Natural killer cell treated with Interleukin-12 subunit alpha and Interleukin-12 subunit beta and Interleukin-15 and Interleukin-18, amount 100 ng/mL, for 72 hours (primary cell): ENCODE measurements at regions not wholly inside any gene's neighbourhood (a gene's known extent, or its start where the extent isn't known, plus 50 kb on each side); places are given as distances from the start of the nearest gene placed in this dataset.
A peak's percentile ranks its signal among the peaks of the same experiment; 100 is the strongest.
"Not testable (repeated sequence)": the region's sequence is repeated elsewhere in the genome, so short reads cannot be mapped to it uniquely, and the experiment has no call there.

Experiments
- ATAC-seq, 2 donors: fragments of 150-1000 bp; cut with Tn5 transposase in 1 of 2; sonication (Bioruptor Pico), chemical (Tn5 transposase) in 1 of 2; 2 replicates each; pipeline ENCODE4 v1.10.0; 2021
- DNase-seq: peaks from one replicate; pipeline ENCODE4 v3.0.0; 2022; ENCODE audit warnings: low spot score
- H3K27ac Mint-ChIP-seq, 2 donors: 1 replicate in 1 of 2; 2 replicates in 1 of 2; pipeline ENCODE4 v1.8.0; 2022; ENCODE audit warnings: mixed read lengths in 2 of 2, mild to moderate bottlenecking in 1 of 2, moderate library complexity in 1 of 2
- H3K27me3 Mint-ChIP-seq, 2 donors: 1 replicate in 1 of 2; 2 replicates in 1 of 2; pipeline ENCODE4 v1.8.0; 2022; ENCODE audit warnings: mixed read lengths in 2 of 2
- H3K36me3 Mint-ChIP-seq: one replicate; pipeline ENCODE4 v1.8.0; 2022; ENCODE audit warnings: mixed read lengths
- H3K4me1 Mint-ChIP-seq, 2 donors: 1 replicate in 1 of 2; 2 replicates in 1 of 2; pipeline ENCODE4 v1.8.0; 2022; ENCODE audit warnings: low read depth in 2 of 2, mixed read lengths in 2 of 2, mild to moderate bottlenecking in 1 of 2
- H3K4me3 Mint-ChIP-seq: one replicate; pipeline ENCODE4 v1.8.0; 2022; ENCODE audit warnings: mixed read lengths
- H3K9me3 Mint-ChIP-seq: 2 replicates; pipeline ENCODE4 v1.8.0; 2022; ENCODE audit warnings: mixed read lengths

DNA sequence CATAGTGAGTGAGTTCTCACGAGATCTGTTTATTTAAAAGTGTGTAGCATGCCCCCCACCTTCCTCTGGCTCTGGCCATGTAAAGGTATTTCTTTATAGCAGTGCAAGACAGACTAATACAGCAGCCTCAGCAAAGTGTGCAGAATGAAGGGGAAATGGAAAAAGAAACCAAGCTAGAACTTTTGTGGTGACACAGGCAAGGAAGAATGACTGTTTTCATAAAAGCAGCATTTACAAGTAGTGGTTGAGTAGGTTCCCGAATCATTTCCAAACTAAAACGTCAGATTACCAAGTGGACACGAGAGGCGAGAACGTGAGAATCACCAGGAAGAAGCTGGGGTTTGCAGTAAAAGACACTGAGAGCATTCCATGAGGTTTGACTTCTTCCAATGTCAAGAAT is 100.2 kb upstream of the AKAP13 start:
- Mint-ChIP-seq H3K27ac (no peak overlapping the region), H3K36me3 (no peaks in the 10 kb centered on the region), H3K9me3 (no peaks in the 10 kb centered on the region), H3K4me1 (peaks cover 0 to 3% of the 10 kb centered on the region in 2 donors), H3K27me3 (peaks cover 0 to 6% of the 10 kb centered on the region in 2 donors), H3K4me3 (no peak overlapping the region)
- DNase-seq, result no peak
- ATAC-seq, result no peak

DNA sequence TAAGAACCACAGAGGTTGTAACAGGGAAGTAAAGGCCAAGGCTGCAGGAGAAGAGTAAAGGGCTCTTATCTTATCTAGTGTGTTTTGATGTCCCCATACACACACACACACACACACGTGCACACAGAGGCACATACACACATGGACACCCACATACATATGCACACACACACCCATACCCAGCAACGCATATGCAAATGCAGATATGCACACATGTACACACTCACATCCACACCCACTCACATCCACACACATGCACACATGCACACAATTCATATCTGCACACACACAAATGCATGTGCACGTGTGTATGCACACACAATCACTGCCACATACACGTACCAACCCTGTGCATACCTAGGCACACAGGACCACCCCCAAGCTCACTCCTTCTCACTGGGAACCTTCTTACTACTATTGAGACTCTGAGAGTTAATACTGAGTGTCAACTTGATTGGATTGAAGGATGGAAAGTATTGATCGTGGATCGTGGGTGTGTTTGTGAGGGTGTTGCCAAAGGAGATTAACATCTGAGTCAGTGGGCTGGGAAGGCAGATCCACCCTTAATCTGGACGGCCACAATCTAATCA is 99.0 kb upstream of the AKAP13 start:
- Mint-ChIP-seq H3K36me3 (no peaks in the 10 kb centered on the region), H3K4me1 (peaks cover 0 to 3% of the 10 kb centered on the region in 2 donors), H3K9me3 (no peaks in the 10 kb centered on the region), H3K4me3 (no peak overlapping the region), H3K27ac (no peak overlapping the region), H3K27me3 (peaks cover 0 to 6% of the 10 kb centered on the region in 2 donors)
- no peak for ATAC-seq
- no peak for DNase-seq

GRCh38 chr15:85282504-85283115 is 97.8 kb upstream of the AKAP13 start:
- no peak for ATAC-seq
- no peak overlapping the region for H3K27ac Mint-ChIP-seq
- peaks cover 0 to 3% of the 10 kb centered on the region in 2 donors for H3K4me1 Mint-ChIP-seq
- H3K27me3 Mint-ChIP-seq, result peaks cover 0 to 12% of the 10 kb centered on the region in 2 donors
- no peaks in the 10 kb centered on the region for H3K9me3 Mint-ChIP-seq
- H3K4me3 Mint-ChIP-seq, result no peak overlapping the region
- no peak for DNase-seq
- H3K36me3 Mint-ChIP-seq, result no peaks in the 10 kb centered on the region

DNA sequence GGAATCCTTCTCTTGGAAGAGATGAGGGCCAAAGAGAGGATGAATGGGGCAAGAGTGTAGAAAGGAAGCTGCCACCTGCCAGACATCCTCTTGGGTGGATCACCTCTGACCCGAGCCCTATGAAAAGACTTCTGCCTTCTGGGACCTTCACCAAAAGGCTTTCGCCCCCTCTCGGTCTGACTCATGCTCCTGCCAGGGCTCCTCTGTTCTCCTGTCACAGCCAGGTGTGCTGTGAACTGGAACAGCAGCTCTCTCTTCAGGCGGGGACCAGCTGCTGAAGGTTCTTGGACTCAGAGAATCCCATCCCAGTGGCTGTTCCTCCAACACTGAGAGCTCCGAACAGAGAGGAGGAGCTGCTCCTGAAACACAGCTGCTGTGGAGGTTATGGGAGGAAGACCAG is 96.6 kb upstream of the AKAP13 start:
- H3K9me3 Mint-ChIP-seq, ATAC-seq, H3K27ac Mint-ChIP-seq, H3K4me1 Mint-ChIP-seq, H3K36me3 Mint-ChIP-seq, DNase-seq, H3K4me3 Mint-ChIP-seq: not testable (repeated sequence)
- H3K27me3 Mint-ChIP-seq, result peaks cover 0 to 12% of the 10 kb centered on the region in 2 donors

DNA sequence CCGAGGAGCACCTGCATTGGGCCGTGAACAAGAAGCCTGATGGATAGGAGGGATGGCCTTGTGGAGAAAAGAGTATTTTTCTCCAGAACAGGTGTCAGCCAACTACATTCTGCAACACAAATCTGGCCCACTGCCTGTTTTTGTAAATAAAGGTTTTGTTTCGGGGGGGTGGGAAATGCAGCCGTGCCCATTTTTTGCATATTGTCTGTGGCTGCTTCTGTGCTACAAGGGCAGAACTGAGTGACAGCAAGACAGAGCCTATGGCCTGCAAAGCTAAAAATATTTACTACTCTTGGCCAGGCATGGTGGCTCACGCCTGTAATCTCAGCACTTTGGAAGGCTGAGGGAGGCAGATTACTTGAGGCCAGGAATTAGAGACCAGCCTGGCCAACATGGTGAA is 95.9 kb upstream of the AKAP13 start:
- Mint-ChIP-seq H3K27me3 (peaks cover 5 to 12% of the 10 kb centered on the region in 2 donors), H3K4me1 (peaks cover 0 to 3% of the 10 kb centered on the region in 2 donors), H3K4me3 (no peak overlapping the region), H3K27ac (no peak overlapping the region), H3K36me3 (no peaks in the 10 kb centered on the region), H3K9me3 (no peaks in the 10 kb centered on the region)
- no peak for ATAC-seq
- DNase-seq, result no peak

DNA sequence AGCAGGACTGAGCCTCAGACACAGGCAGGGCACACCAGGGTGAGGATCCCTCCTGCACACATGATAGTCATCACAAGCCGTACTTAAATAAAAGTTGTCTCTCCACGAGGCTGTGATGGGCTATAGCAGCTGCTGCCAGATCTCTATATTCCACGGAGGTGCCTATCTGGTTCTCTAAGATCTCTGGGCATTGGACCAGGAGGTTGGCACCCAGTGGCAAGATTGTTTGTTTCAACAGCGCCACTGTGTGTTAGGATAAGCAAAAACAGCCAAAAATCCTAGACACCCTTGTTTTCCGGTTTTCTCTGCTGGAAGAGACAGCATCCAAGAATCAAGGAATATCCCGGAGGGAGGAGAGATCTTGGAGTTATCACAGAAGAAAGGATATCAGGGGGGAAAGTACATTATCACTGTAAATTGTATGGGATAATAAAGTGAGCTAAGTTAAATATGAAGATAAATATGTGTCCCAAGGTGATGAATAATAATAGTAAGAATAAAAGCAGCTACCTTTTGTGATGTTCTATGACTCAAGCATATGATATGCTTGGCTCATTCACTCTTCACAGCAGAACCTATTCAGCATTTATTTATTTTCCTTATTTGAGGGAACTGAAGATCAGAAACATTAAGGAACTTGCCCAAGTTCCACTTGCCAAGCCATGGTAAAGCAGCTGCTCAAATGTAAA is 90.6 kb upstream of the AKAP13 start:
- Mint-ChIP-seq H3K4me3 (no peak overlapping the region), H3K4me1 (no peaks in the 10 kb centered on the region), H3K27me3 (peaks cover 20 to 21% of the 10 kb centered on the region in 2 donors), H3K9me3 (no peaks in the 10 kb centered on the region), H3K36me3 (no peaks in the 10 kb centered on the region), H3K27ac (no peak overlapping the region)
- no peak for ATAC-seq
- no peak for DNase-seq

GRCh38 chr15:85292583-85292982 is 87.8 kb upstream of the AKAP13 start:
- DNase-seq, H3K4me3 Mint-ChIP-seq, H3K36me3 Mint-ChIP-seq, ATAC-seq, H3K9me3 Mint-ChIP-seq, H3K27ac Mint-ChIP-seq: not testable (repeated sequence)
- Mint-ChIP-seq H3K27me3 (peaks cover 16 to 20% of the 10 kb centered on the region in 2 donors), H3K4me1 (peaks cover 13 to 14% of the 10 kb centered on the region in 2 donors)

GRCh38 chr15:85296615-85297402 is 83.6 kb upstream of the AKAP13 start:
- peak overlapping the region in 1 of 2 donors; percentile 65 for H3K27ac Mint-ChIP-seq
- peak overlapping the region; percentile 13 for H3K4me3 Mint-ChIP-seq
- peaks cover 14% of the 10 kb centered on the region in 2 donors for H3K4me1 Mint-ChIP-seq

GRCh38 chr15:85297537-85297936 is 82.9 kb upstream of the AKAP13 start:
- Mint-ChIP-seq H3K27me3 (no peaks in the 10 kb centered on the region), H3K9me3 (no peaks in the 10 kb centered on the region), H3K4me3 (peak overlapping the region; percentile 13), H3K27ac (no peak overlapping the region), H3K36me3 (no peaks in the 10 kb centered on the region), H3K4me1 (peaks cover 14% of the 10 kb centered on the region in 2 donors)
- no peak for ATAC-seq
- DNase-seq, result no peak

More at GRCh38 chr15:85296615-85297402, 83.6 kb upstream of the AKAP13 start:
- DNase-seq (peak; percentile 70), ATAC-seq (peak; percentile 83 to 91)
- no peaks in the 10 kb centered on the region for H3K9me3 Mint-ChIP-seq
- H3K27me3 Mint-ChIP-seq, result peaks cover 0 to 3% of the 10 kb centered on the region in 2 donors
- H3K36me3 Mint-ChIP-seq, result no peaks in the 10 kb centered on the region

GRCh38 chr15:85298366-85298765 is 82.0 kb upstream of the AKAP13 start:
- H3K36me3 Mint-ChIP-seq, result no peaks in the 10 kb centered on the region
- DNase-seq, result no peak
- H3K9me3 Mint-ChIP-seq, result no peaks in the 10 kb centered on the region
- peaks cover 0 to 3% of the 10 kb centered on the region in 2 donors for H3K27me3 Mint-ChIP-seq
- H3K4me1 Mint-ChIP-seq, result peaks cover 14% of the 10 kb centered on the region in 2 donors
- ATAC-seq, result no peak
- H3K4me3 Mint-ChIP-seq, result no peak overlapping the region
- no peak overlapping the region for H3K27ac Mint-ChIP-seq

DNA sequence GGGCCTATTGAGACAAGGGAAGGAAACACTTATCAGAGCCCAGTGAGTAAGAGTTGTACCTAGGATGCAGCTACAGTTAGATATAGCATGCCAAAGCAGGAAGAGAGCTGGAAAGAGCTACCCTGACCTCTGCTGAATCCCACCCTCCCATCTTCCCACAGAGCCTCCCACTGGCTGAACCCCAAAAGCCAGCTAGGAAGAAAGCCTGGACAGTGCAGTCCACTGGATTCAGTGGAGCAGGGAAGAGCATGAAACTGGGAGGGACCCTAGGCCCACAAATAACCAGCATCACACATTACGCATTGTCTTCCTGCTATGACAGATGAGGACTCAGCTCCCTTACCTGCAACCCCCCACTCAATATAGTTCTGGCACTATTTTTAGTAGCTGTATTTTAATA is 81.5 kb upstream of the AKAP13 start:
- Mint-ChIP-seq H3K4me1 (peaks cover 14% of the 10 kb centered on the region in 2 donors), H3K27ac (no peak overlapping the region), H3K4me3 (no peak overlapping the region), H3K27me3 (peaks cover 0 to 3% of the 10 kb centered on the region in 2 donors), H3K36me3 (no peaks in the 10 kb centered on the region), H3K9me3 (no peaks in the 10 kb centered on the region)
- DNase-seq (no peak), ATAC-seq (no peak)

- Mint-ChIP-seq H3K9me3 (no peaks in the 10 kb centered on the region), H3K27me3 (peaks cover 0 to 3% of the 10 kb centered on the region in 2 donors), H3K4me3 (no peak overlapping the region), H3K36me3 (no peaks in the 10 kb centered on the region), H3K4me1 (peaks cover 3 to 5% of the 10 kb centered on the region in 2 donors), H3K27ac (no peak overlapping the region)
- no peak for ATAC-seq
- DNase-seq, result no peak
Observed at GRCh38 chr15:85302271-85302670, 78.1 kb upstream of the AKAP13 start.

GRCh38 chr15:85305050-85305449 is 75.4 kb upstream of the AKAP13 start:
- Mint-ChIP-seq H3K27me3 (peaks cover 3 to 11% of the 10 kb centered on the region in 2 donors), H3K4me1 (peaks cover 5 to 7% of the 10 kb centered on the region in 2 donors), H3K9me3 (no peaks in the 10 kb centered on the region), H3K27ac (no peak overlapping the region), H3K4me3 (no peak overlapping the region), H3K36me3 (no peaks in the 10 kb centered on the region)
- DNase-seq (no peak), ATAC-seq (no peak)
